IMR-90 (cell line): ENCODE measurements at regions not wholly inside any gene's neighbourhood (a gene's known extent, or its start where the extent isn't known, plus 50 kb on each side); places are given as distances from the start of the nearest gene placed in this dataset.

Experiments
- ATAC-seq: fragments of 200-7000 bp; cut with Tn5 transposase; 2 replicates; pipeline ENCODE4 v1.9.1; 2020; ENCODE audit warnings: low read depth, mild to moderate bottlenecking, moderate library complexity
- BruUV-seq: library from RNA; stranded (reverse); fragments of 400-500 nt; replicated peaks from 2 replicates; lab custom pipeline; 2021; lab: Mats Ljungman, UMichigan
- CTCF ChIA-PET: fragments of 300-600 bp; formaldehyde crosslinking; extraction: SDS; loops from one replicate; lab custom pipeline; 2021; ENCODE audit warnings: antibody characterized with exemption; lab: Yijun Ruan, JAX
- POLR2A ChIA-PET: fragments of 300-600 bp; sonication (Branson Sonifier 250); formaldehyde crosslinking; loops from one replicate; lab custom pipeline; 2022; ENCODE audit warnings: antibody characterized with exemption; ENCODE audit not compliant: unreplicated experiment; lab: Charles Lee
- DNase-seq: peaks from one replicate; pipeline ENCODE4 v3.0.0; 2013
- H2AFZ ChIP-seq: replicated peaks from 2 replicates; pipeline ENCODE3; 2013; ENCODE audit warnings: low read length, mild to moderate bottlenecking; ENCODE audit not compliant: poor library complexity
- H2AK5ac ChIP-seq: 2 replicates; pipeline ENCODE4 v1.6.1; 2013; ENCODE audit warnings: low read depth, low read length, inconsistent platforms
- H2AK9ac ChIP-seq: replicated peaks from 2 replicates; pipeline ENCODE3; 2013; ENCODE audit warnings: mild to moderate bottlenecking, low read depth, low read length, moderate library complexity; ENCODE audit not compliant: poor library complexity
- H2BK120ac ChIP-seq: 2 replicates; pipeline ENCODE4 v1.6.1; 2013; ENCODE audit warnings: low read depth, low read length, inconsistent platforms
- H2BK15ac ChIP-seq: 3 replicates; pipeline ENCODE4 v1.6.1; 2013; ENCODE audit warnings: low read depth, low read length, inconsistent platforms
- H2BK20ac ChIP-seq: 2 replicates; pipeline ENCODE4 v1.6.1; 2013; ENCODE audit warnings: low read depth, mild to moderate bottlenecking, inconsistent platforms, low read length, moderate library complexity
- H2BK5ac ChIP-seq: 2 replicates; pipeline ENCODE4 v1.6.1; 2013; ENCODE audit warnings: mild to moderate bottlenecking, low read depth, low read length, inconsistent platforms; ENCODE audit not compliant: poor library complexity, severe bottlenecking
- H3K14ac ChIP-seq: replicated peaks from 2 replicates; pipeline ENCODE4 v1.6.1; 2013; ENCODE audit warnings: low read depth, low read length, inconsistent platforms
- H3K18ac ChIP-seq: 2 replicates; pipeline ENCODE4 v1.6.1; 2013; ENCODE audit warnings: low read depth, low read length, control low read depth
- H3K23ac ChIP-seq: 2 replicates; pipeline ENCODE4 v1.6.1; 2013; ENCODE audit warnings: low read depth, low read length, inconsistent platforms
- H3K27ac ChIP-seq: 2 replicates; pipeline ENCODE4 v1.5.1; 2013; ENCODE audit warnings: mild to moderate bottlenecking, control low read depth, low read length; ENCODE audit not compliant: insufficient read depth
- H3K27me3 ChIP-seq: 2 replicates; pipeline ENCODE4 v1.6.1; 2013; ENCODE audit warnings: low read length; ENCODE audit not compliant: control insufficient read depth, insufficient read depth
- H3K36me3 ChIP-seq: 2 replicates; pipeline ENCODE4 v1.6.1; 2013; ENCODE audit warnings: low read length, mixed read lengths; ENCODE audit not compliant: control insufficient read depth, insufficient read depth
- H3K4ac ChIP-seq: 2 replicates; pipeline ENCODE4 v1.6.1; 2013; ENCODE audit warnings: low read depth, low read length, inconsistent platforms
- H3K4me1 ChIP-seq: 2 replicates; pipeline ENCODE4 v1.6.1; 2013; ENCODE audit warnings: low read length, mixed read lengths; ENCODE audit not compliant: control insufficient read depth, insufficient read depth
- H3K4me2 ChIP-seq: 2 replicates; pipeline ENCODE4 v1.6.1; 2013; ENCODE audit warnings: low read depth, mild to moderate bottlenecking, control low read depth, low read length, moderate library complexity
- H3K4me3 ChIP-seq: 2 replicates; pipeline ENCODE4 v1.5.1; 2013; ENCODE audit warnings: low read depth, mild to moderate bottlenecking, control low read depth, low read length, moderate library complexity; ENCODE audit not compliant: insufficient read depth
- H3K56ac ChIP-seq: 2 replicates; pipeline ENCODE4 v1.6.1; 2013; ENCODE audit warnings: low read length, inconsistent platforms; ENCODE audit not compliant: insufficient read depth; ENCODE audit errors: extremely low read depth
- H3K79me1 ChIP-seq, 2 experiments: 2 replicates each; pipeline ENCODE4 v1.6.1; 2013; ENCODE audit warnings: low read length in 2 of 2, inconsistent platforms in 1 of 2, low read depth in 1 of 2
- H3K9ac ChIP-seq: 2 replicates; pipeline ENCODE4 v1.6.1; 2013; ENCODE audit warnings: low read depth, low read length, control low read depth
- H3K9me1 ChIP-seq: 2 replicates; pipeline ENCODE4 v1.6.1; 2013; ENCODE audit warnings: low read length, inconsistent platforms; ENCODE audit not compliant: insufficient read depth
- H3K9me3 ChIP-seq: 2 replicates; pipeline ENCODE4 v1.6.1; 2013; ENCODE audit warnings: low read length; ENCODE audit not compliant: control insufficient read depth, insufficient read depth
- H4K20me1 ChIP-seq: 2 replicates; pipeline ENCODE4 v1.6.1; 2013; ENCODE audit warnings: low read length, inconsistent platforms; ENCODE audit not compliant: insufficient read depth
- H4K5ac ChIP-seq: 2 replicates; pipeline ENCODE4 v1.6.1; 2013; ENCODE audit warnings: mild to moderate bottlenecking, low read depth, low read length, control low read depth
- H4K8ac ChIP-seq, 2 experiments: 2 replicates each; pipeline ENCODE4 v1.6.1; 2013; ENCODE audit warnings: low read depth in 2 of 2, low read length in 2 of 2, control low read depth in 1 of 2, inconsistent platforms in 1 of 2
- H4K91ac ChIP-seq: 2 replicates; pipeline ENCODE4 v1.6.1; 2013; ENCODE audit warnings: low read depth, low read length, inconsistent platforms; ENCODE audit not compliant: insufficient read depth
- CEBPB ChIP-seq: IDR thresholded peaks from 2 replicates; pipeline ENCODE4 v1.6.1; 2012; ENCODE audit warnings: low read depth, low read length, improper control_type of control experiment
- CHD1 ChIP-seq: IDR thresholded peaks from 2 replicates; pipeline ENCODE4 v1.6.1; 2012; ENCODE audit warnings: low read depth, low read length, improper control_type of control experiment
- FOS ChIP-seq: fragments of 150-350 bp; IDR thresholded peaks from 2 replicates; pipeline ENCODE4 v1.6.1; 2016; ENCODE audit warnings: low read depth, low read length
- MAFK ChIP-seq: IDR thresholded peaks from 2 replicates; pipeline ENCODE4 v1.6.1; 2012; ENCODE audit warnings: low read depth, low read length, improper control_type of control experiment
- MAZ ChIP-seq: IDR thresholded peaks from 2 replicates; pipeline ENCODE4 v1.6.1; 2012; ENCODE audit warnings: low read depth, mild to moderate bottlenecking, low read length, improper control_type of control experiment, moderate library complexity, borderline replicate concordance
- MXI1 ChIP-seq: IDR thresholded peaks from 2 replicates; pipeline ENCODE4 v1.6.1; 2012; ENCODE audit warnings: low read depth, mild to moderate bottlenecking, low read length, moderate library complexity, borderline replicate concordance
- NFE2L2 ChIP-seq: fragments of 150-350 bp; IDR thresholded peaks from 2 replicates; pipeline ENCODE4 v1.6.1; 2016; ENCODE audit warnings: low read depth, mild to moderate bottlenecking, low read length
- POLR2A ChIP-seq: IDR thresholded peaks from 2 replicates; pipeline ENCODE4 v1.6.1; 2012; ENCODE audit warnings: mild to moderate bottlenecking, low read depth, low read length
- RCOR1 ChIP-seq: IDR thresholded peaks from 2 replicates; pipeline ENCODE4 v1.6.1; 2012; ENCODE audit warnings: mild to moderate bottlenecking, low read length, improper control_type of control experiment; ENCODE audit not compliant: insufficient replicate concordance
- RFX5 ChIP-seq: IDR thresholded peaks from 2 replicates; pipeline ENCODE4 v1.8.0; 2012; ENCODE audit warnings: low read depth, mild to moderate bottlenecking, low read length, moderate library complexity
- SMC3 ChIP-seq: fragments of 150-350 bp; IDR thresholded peaks from 2 replicates; pipeline ENCODE4 v1.6.1; 2016; ENCODE audit warnings: low read depth, mild to moderate bottlenecking, antibody characterized with exemption, low read length, moderate library complexity
- WGBS, 2 experiments: methylation state at CpG; one replicate each; pipeline versions ENCODE4 v1.1.5 to v1.1.7; 2013; ENCODE audit warnings: missing lambda C conversion rate in 2 of 2; ENCODE audit not compliant: insufficient read length in 1 of 2; ENCODE audit errors: extremely low coverage in 2 of 2; 5-methylcytosine and 5-hydroxymethylcytosine counted together
- dilution Hi-C: fragments of 300-500 bp; cut with HindIII; formaldehyde crosslinking; loops from one replicate; pipeline ENCODE4 v1.14.3; 2018; ENCODE audit warnings: low sequenced_read_pairs; ENCODE audit not compliant: unreplicated experiment
- in situ Hi-C: fragments of 300-500 bp; cut with MboI; formaldehyde crosslinking; loops from 3 replicates; pipeline ENCODE4 v1.14.3; 2019; ENCODE audit warnings: low sequenced_read_pairs, inconsistent platforms, mixed read lengths
- intact Hi-C: fragments of 100-400 bp; cut with micrococcal nuclease; formaldehyde crosslinking; loops from 2 replicates; pipeline ENCODE4 v1.10.0; 2022
- TF ChIP-seq, protein P1 (sequence below): fragments of 150-350 bp; IDR thresholded peaks from 2 replicates; pipeline ENCODE4 v1.6.1; 2016; ENCODE audit warnings: low read depth, mild to moderate bottlenecking, low read length, moderate library complexity, borderline replicate concordance
- TF ChIP-seq, protein P2 (sequence below): conservative IDR thresholded peaks from 2 replicates; pipeline ENCODE4 v1.5.1; 2012; ENCODE audit warnings: mild to moderate bottlenecking, low read depth, low read length, improper control_type of control experiment
- TF ChIP-seq, protein P3 (sequence below): fragments of 150-350 bp; IDR thresholded peaks from 2 replicates; pipeline ENCODE4 v1.6.1; 2017; ENCODE audit warnings: mild to moderate bottlenecking, antibody characterized with exemption, low read length, low read depth

DNA sequence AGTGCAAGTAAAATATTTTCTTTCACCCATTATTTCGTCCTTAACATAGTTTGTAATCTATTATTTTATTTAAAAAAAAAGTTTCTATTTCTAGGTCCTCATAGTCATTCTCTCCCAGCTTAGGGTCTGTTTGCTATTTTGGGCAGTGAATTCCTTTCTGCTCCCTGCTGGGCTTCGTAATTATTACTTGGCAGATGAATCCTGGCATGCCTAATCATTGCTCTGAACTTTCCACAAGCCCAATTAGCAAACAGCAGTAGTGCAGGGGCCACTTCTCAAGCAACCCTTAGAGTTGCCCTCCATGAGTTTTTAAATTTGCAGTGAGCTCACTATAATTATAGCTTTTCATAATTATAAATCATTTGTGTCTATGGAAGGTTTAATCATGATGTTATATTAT, 1378.3 kb upstream of the SEL1L start:
- ATAC-seq (no peak), DNase-seq (no peak)
- intact Hi-C loops, result no loop called here
- H3K56ac ChIP-seq, result no peak overlapping the region
- H3K36me3 ChIP-seq, result no peaks in the 10 kb centered on the region
- no peak overlapping the region for H3K27ac ChIP-seq
- no peak overlapping the region for H3K4me2 ChIP-seq
- H2AK9ac ChIP-seq, result no peak overlapping the region
- no peak overlapping the region for H3K4me3 ChIP-seq
- TF ChIP-seq, protein P1, sequence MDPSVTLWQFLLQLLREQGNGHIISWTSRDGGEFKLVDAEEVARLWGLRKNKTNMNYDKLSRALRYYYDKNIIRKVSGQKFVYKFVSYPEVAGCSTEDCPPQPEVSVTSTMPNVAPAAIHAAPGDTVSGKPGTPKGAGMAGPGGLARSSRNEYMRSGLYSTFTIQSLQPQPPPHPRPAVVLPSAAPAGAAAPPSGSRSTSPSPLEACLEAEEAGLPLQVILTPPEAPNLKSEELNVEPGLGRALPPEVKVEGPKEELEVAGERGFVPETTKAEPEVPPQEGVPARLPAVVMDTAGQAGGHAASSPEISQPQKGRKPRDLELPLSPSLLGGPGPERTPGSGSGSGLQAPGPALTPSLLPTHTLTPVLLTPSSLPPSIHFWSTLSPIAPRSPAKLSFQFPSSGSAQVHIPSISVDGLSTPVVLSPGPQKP, result no peak
- TF ChIP-seq, protein P2, sequence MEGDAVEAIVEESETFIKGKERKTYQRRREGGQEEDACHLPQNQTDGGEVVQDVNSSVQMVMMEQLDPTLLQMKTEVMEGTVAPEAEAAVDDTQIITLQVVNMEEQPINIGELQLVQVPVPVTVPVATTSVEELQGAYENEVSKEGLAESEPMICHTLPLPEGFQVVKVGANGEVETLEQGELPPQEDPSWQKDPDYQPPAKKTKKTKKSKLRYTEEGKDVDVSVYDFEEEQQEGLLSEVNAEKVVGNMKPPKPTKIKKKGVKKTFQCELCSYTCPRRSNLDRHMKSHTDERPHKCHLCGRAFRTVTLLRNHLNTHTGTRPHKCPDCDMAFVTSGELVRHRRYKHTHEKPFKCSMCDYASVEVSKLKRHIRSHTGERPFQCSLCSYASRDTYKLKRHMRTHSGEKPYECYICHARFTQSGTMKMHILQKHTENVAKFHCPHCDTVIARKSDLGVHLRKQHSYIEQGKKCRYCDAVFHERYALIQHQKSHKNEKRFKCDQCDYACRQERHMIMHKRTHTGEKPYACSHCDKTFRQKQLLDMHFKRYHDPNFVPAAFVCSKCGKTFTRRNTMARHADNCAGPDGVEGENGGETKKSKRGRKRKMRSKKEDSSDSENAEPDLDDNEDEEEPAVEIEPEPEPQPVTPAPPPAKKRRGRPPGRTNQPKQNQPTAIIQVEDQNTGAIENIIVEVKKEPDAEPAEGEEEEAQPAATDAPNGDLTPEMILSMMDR, result no peak
- TF ChIP-seq RFX5, result no peak
- TF ChIP-seq SMC3, result no peak
- TF ChIP-seq POLR2A, result no peak
- TF ChIP-seq, protein P3, sequence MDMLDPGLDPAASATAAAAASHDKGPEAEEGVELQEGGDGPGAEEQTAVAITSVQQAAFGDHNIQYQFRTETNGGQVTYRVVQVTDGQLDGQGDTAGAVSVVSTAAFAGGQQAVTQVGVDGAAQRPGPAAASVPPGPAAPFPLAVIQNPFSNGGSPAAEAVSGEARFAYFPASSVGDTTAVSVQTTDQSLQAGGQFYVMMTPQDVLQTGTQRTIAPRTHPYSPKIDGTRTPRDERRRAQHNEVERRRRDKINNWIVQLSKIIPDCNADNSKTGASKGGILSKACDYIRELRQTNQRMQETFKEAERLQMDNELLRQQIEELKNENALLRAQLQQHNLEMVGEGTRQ, result no peak
- TF ChIP-seq MXI1, result no peak
- TF ChIP-seq FOS, result no peak
- TF ChIP-seq MAFK, result no peak
- no peak for TF ChIP-seq CHD1
- TF ChIP-seq CEBPB, result no peak
- TF ChIP-seq MAZ, result no peak
- TF ChIP-seq NFE2L2, result no peak
- no peak for TF ChIP-seq RCOR1
- 0 out of 2 replicates have a peak, but pooled peaks cover under 1% of the 10 kb centered on the region for H3K9me3 ChIP-seq
- in situ Hi-C loops, result no loop called here
- BruUV-seq, result no TSS peak
- CTCF ChIA-PET, result no interaction called here
- H3K18ac ChIP-seq, result no peak overlapping the region
- no peak overlapping the region for H4K8ac ChIP-seq
- H3K14ac ChIP-seq, result no peak overlapping the region
- dilution Hi-C loops, result no loop called here
- H2BK5ac ChIP-seq, result no peak overlapping the region
- no peaks in the 10 kb centered on the region for H4K20me1 ChIP-seq
- H4K5ac ChIP-seq, result no peak overlapping the region
- no peaks in the 10 kb centered on the region for H3K27me3 ChIP-seq
- H2BK20ac ChIP-seq, result no peak overlapping the region
- H4K91ac ChIP-seq, result no peak overlapping the region
- WGBS, 2 experiments, result no CpG with 5 or more reads among the region's 2 CpGs
- H2BK15ac ChIP-seq, result no peak overlapping the region
- no peaks in the 10 kb centered on the region for H3K4me1 ChIP-seq
- H3K79me1 ChIP-seq, result no peaks in the 10 kb centered on the region
- H3K9ac ChIP-seq, result no peak overlapping the region
- POLR2A ChIA-PET, result no interaction called here
- no peak overlapping the region for H3K4ac ChIP-seq
- H2BK120ac ChIP-seq, result no peak overlapping the region
- no peaks in the 10 kb centered on the region for H3K9me1 ChIP-seq
- no peak overlapping the region for H3K23ac ChIP-seq
- H2AFZ ChIP-seq, result no peak overlapping the region
- H2AK5ac ChIP-seq, result no peak overlapping the region
